ENCODE measurements at regions not wholly inside any gene's neighbourhood (a gene's known extent, or its start where the extent isn't known, plus 50 kb on each side); places are given as distances from the start of the nearest gene placed in this dataset.

- Histone ChIP-seq H3K9ac (ENCODE audit: extremely low read depth, low read length, poor library complexity, severe bottlenecking) (no peak overlapping the region), H3K36me3 (ENCODE audit: control insufficient read depth, insufficient read depth, low read length) (no peaks in the 10 kb centered on the region), H3K27me3 (ENCODE audit: control insufficient read depth, insufficient read depth, low read length, poor library complexity, severe bottlenecking) (no peaks in the 10 kb centered on the region), H3K27ac (ENCODE audit: low read depth, low read length) (no peak overlapping the region), H3K9me3 (ENCODE audit: control insufficient read depth, low read length) (no peaks in the 10 kb centered on the region), H3K4me1 (ENCODE audit: control insufficient read depth, insufficient read depth, low read length) (no peaks in the 10 kb centered on the region), H3K4me3 (ENCODE audit: low read length) (no peak overlapping the region)
- H3K36me3 Mint-ChIP-seq (ENCODE audit: low read depth), result no peaks in the 10 kb centered on the region
- no peak overlapping the region for H3K27ac Mint-ChIP-seq
- TF ChIP-seq CTCF (conservative IDR thresholded peaks at IDR 0.05), result no peak
- peaks cover 6% of the 10 kb centered on the region for H3K9me3 Mint-ChIP-seq
- WGBS, 2 experiments (ENCODE audit: insufficient coverage in 1 of 2, insufficient read length in 1 of 2), result 80% methylated on average over 2 of the region's 2 CpGs; no CpG with 5 or more reads in 1 of the 2 experiments
- H3K4me3 Mint-ChIP-seq, result no peak overlapping the region
- H3K4me1 Mint-ChIP-seq, result peaks cover 13% of the 10 kb centered on the region
- peak; percentile 58 for DNase-seq
- H3K27me3 Mint-ChIP-seq (ENCODE audit: insufficient read depth), result no peaks in the 10 kb centered on the region
These were observed 238.2 kb upstream of the SSTR1 start for GRCh38 chr14:37969511-37969979.

GRCh38 chr14:37970696-37971095 is 237.0 kb upstream of the SSTR1 start:
- no peak for TF ChIP-seq CTCF (conservative IDR thresholded peaks at IDR 0.05)
- no peaks in the 10 kb centered on the region for H3K27me3 Mint-ChIP-seq (ENCODE audit: insufficient read depth)
- H3K36me3 Mint-ChIP-seq (ENCODE audit: low read depth), result no peaks in the 10 kb centered on the region
- no peaks in the 10 kb centered on the region for H3K27me3 ChIP-seq (ENCODE audit: control insufficient read depth, insufficient read depth, low read length, poor library complexity, severe bottlenecking)
- no peak overlapping the region for H3K4me3 ChIP-seq (ENCODE audit: low read length)
- no peaks in the 10 kb centered on the region for H3K4me1 ChIP-seq (ENCODE audit: control insufficient read depth, insufficient read depth, low read length)
- no peak overlapping the region for H3K27ac Mint-ChIP-seq
- no peaks in the 10 kb centered on the region for H3K9me3 Mint-ChIP-seq
- H3K27ac ChIP-seq (ENCODE audit: low read depth, low read length), result no peak overlapping the region
- no peak overlapping the region for H3K9ac ChIP-seq (ENCODE audit: extremely low read depth, low read length, poor library complexity, severe bottlenecking)
- DNase-seq, result no peak
- H3K36me3 ChIP-seq (ENCODE audit: control insufficient read depth, insufficient read depth, low read length), result no peaks in the 10 kb centered on the region
- WGBS, 2 experiments (ENCODE audit: insufficient coverage in 1 of 2, insufficient read length in 1 of 2), result 80 to 96% methylated on average over 3 to 4 of the region's 4 CpGs
- no peak overlapping the region for H3K4me3 Mint-ChIP-seq
- H3K9me3 ChIP-seq (ENCODE audit: control insufficient read depth, low read length), result no peaks in the 10 kb centered on the region
- peaks cover 13% of the 10 kb centered on the region for H3K4me1 Mint-ChIP-seq

- TF ChIP-seq CTCF (conservative IDR thresholded peaks at IDR 0.05), result no peak
- no peaks in the 10 kb centered on the region for H3K36me3 ChIP-seq (ENCODE audit: control insufficient read depth, insufficient read depth, low read length)
- H3K4me1 Mint-ChIP-seq, result peaks cover 13% of the 10 kb centered on the region
- H3K27me3 ChIP-seq (ENCODE audit: control insufficient read depth, insufficient read depth, low read length, poor library complexity, severe bottlenecking), result no peaks in the 10 kb centered on the region
- no peak overlapping the region for H3K27ac ChIP-seq (ENCODE audit: low read depth, low read length)
- H3K9ac ChIP-seq (ENCODE audit: extremely low read depth, low read length, poor library complexity, severe bottlenecking), result no peak overlapping the region
- no peak overlapping the region for H3K27ac Mint-ChIP-seq
- no peaks in the 10 kb centered on the region for H3K4me1 ChIP-seq (ENCODE audit: control insufficient read depth, insufficient read depth, low read length)
- DNase-seq, result no peak
- H3K9me3 ChIP-seq (ENCODE audit: control insufficient read depth, low read length), result no peaks in the 10 kb centered on the region
- WGBS, 2 experiments (ENCODE audit: insufficient coverage in 1 of 2, insufficient read length in 1 of 2), result 84 to 87% methylated on average over 4 to 7 of the region's 7 CpGs
- peaks cover 6% of the 10 kb centered on the region for H3K9me3 Mint-ChIP-seq
- H3K4me3 ChIP-seq (ENCODE audit: low read length), result no peak overlapping the region
- no peaks in the 10 kb centered on the region for H3K27me3 Mint-ChIP-seq (ENCODE audit: insufficient read depth)
- H3K36me3 Mint-ChIP-seq (ENCODE audit: low read depth), result no peaks in the 10 kb centered on the region
- no peak overlapping the region for H3K4me3 Mint-ChIP-seq
These were observed 234.5 kb upstream of the SSTR1 start for GRCh38 chr14:37972941-37973887.
